Astrocyte (in vitro differentiated cells and primary cell): ENCODE measurements at regions not wholly inside any gene's neighbourhood (a gene's known extent, or its start where the extent isn't known, plus 50 kb on each side); places are given as distances from the start of the nearest gene placed in this dataset.

ENCODE experiments used
- DNase-seq: peaks from one replicate; pipeline ENCODE4 v3.0.0-alpha.2; 2010; ENCODE audit warnings: low read depth
- FAIRE-seq: peaks from 2 replicates; lab custom pipeline; 2011; peaks lifted over from hg19 to GRCh38; lab: Jason Lieb, UNC
- H2AFZ ChIP-seq: 2 replicates; pipeline ENCODE4 v1.6.0; 2012; ENCODE audit warnings: low read depth, low read length, inconsistent platforms
- H3K27ac ChIP-seq: 2 replicates; pipeline ENCODE4 v1.5.1; 2011; ENCODE audit warnings: low read depth, low read length, inconsistent platforms
- H3K27me3 ChIP-seq: 2 replicates; pipeline ENCODE4 v1.6.0; 2011; ENCODE audit warnings: low read length, inconsistent platforms; ENCODE audit not compliant: insufficient read depth
- H3K36me3 ChIP-seq: 2 replicates; pipeline ENCODE4 v1.5.1; 2011; ENCODE audit warnings: low read length, inconsistent platforms; ENCODE audit not compliant: insufficient read depth
- H3K4me1 ChIP-seq: 2 replicates; pipeline ENCODE4 v1.5.1; 2011; ENCODE audit warnings: low read length, inconsistent platforms; ENCODE audit not compliant: insufficient read depth
- H3K4me2 ChIP-seq: 2 replicates; pipeline ENCODE4 v1.6.0; 2012; ENCODE audit warnings: low read length, inconsistent platforms
- H3K4me3 ChIP-seq: 2 replicates; pipeline ENCODE4 v1.5.1; 2011; ENCODE audit warnings: low read depth, mild to moderate bottlenecking, low read length, inconsistent platforms; ENCODE audit not compliant: insufficient read depth
- H3K79me2 ChIP-seq: 2 replicates; pipeline ENCODE4 v1.6.0; 2012; ENCODE audit warnings: mild to moderate bottlenecking, low read length, inconsistent platforms; ENCODE audit not compliant: insufficient read depth
- H3K9ac ChIP-seq: 2 replicates; pipeline ENCODE4 v1.6.0; 2012; ENCODE audit warnings: mild to moderate bottlenecking, low read length, inconsistent platforms
- H3K9me3 ChIP-seq: 2 replicates; pipeline ENCODE4 v1.5.1; 2012; ENCODE audit warnings: low read depth, mild to moderate bottlenecking, low read length, inconsistent platforms; ENCODE audit not compliant: insufficient read depth
- H4K20me1 ChIP-seq: 2 replicates; pipeline ENCODE4 v1.6.0; 2012; ENCODE audit warnings: low read length, inconsistent platforms; ENCODE audit not compliant: insufficient read depth
- H3K27ac Mint-ChIP-seq: one replicate; pipeline ENCODE4 v1.8.0; 2021; ENCODE audit warnings: mild to moderate bottlenecking, mixed read lengths; ENCODE audit not compliant: unreplicated experiment
- H3K27me3 Mint-ChIP-seq: one replicate; pipeline ENCODE4 v1.8.0; 2021; ENCODE audit warnings: low read depth, mixed read lengths; ENCODE audit not compliant: unreplicated experiment
- H3K36me3 Mint-ChIP-seq: one replicate; pipeline ENCODE4 v1.8.0; 2021; ENCODE audit warnings: low read depth, mixed read lengths; ENCODE audit not compliant: unreplicated experiment
- H3K4me1 Mint-ChIP-seq: one replicate; pipeline ENCODE4 v1.8.0; 2021; ENCODE audit warnings: low read depth, mixed read lengths; ENCODE audit not compliant: unreplicated experiment
- H3K4me3 Mint-ChIP-seq: one replicate; pipeline ENCODE4 v1.8.0; 2021; ENCODE audit warnings: mild to moderate bottlenecking, moderate library complexity, mixed read lengths; ENCODE audit not compliant: unreplicated experiment
- H3K9me3 Mint-ChIP-seq: one replicate; pipeline ENCODE4 v1.8.0; 2021; ENCODE audit warnings: mild to moderate bottlenecking, mixed read lengths; ENCODE audit not compliant: unreplicated experiment
- EZH2 ChIP-seq: IDR thresholded peaks from 2 replicates; pipeline ENCODE4 v1.6.1; 2012; ENCODE audit warnings: mild to moderate bottlenecking, low read length, inconsistent platforms; ENCODE audit not compliant: insufficient read depth
- TF ChIP-seq, protein P1 (sequence below): IDR thresholded peaks from 2 replicates; pipeline ENCODE4 v1.5.1; 2011; ENCODE audit warnings: low read depth, mild to moderate bottlenecking, inconsistent platforms, low read length, moderate library complexity; ENCODE audit not compliant: insufficient read depth

DNA sequence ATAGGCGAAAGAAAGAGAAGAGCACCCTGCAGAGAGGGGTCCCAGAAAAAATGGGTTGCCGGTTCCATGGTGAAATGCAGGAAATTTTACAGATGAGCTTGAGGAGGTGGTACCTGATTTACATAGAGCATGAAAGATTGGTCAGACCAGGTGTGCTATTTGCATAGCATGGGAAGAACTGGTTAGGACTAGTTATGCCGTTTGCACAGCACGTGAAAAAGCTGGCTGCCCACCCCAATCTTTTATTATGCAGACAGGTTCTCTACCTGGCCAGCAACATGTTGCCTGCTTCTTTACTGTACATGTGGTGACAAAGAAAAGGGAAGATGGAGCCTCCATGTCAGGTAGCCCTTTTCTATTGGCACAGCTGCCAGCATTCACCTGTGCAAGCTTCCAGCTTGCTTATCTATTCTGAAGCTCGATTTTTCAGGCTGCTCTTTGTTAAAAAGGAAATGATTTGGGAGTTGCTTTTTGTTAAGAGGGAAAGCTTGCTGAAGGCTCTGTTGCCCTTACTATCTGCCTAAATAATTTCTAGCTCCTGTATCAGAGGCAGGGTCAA is 62.9 kb upstream of the ELK3 start:
- H4K20me1 ChIP-seq: no peaks in the 10 kb centered on the region
- FAIRE-seq: no peak
- no peak overlapping the region for H2AFZ ChIP-seq

DNA sequence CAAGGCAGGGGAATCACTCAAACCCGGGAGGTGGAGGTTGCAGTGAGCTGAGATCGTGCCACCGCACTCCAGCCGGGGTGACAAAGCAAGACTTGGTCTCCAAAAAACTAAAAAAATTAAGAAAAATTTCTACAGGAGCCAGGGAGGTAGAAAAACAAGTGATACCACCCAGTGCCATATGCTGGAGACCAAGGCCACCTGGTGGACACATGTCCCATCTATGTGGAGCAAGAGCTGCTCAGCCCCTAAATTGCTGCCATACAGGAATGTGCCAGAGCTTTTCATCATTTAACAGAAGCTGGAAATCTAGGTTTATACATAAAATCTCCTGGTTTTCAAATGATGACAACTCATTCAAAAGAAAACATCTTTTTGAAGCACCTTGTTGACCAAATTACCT is 61.4 kb upstream of the ELK3 start:
- Mint-ChIP-seq H3K27ac (no peak overlapping the region), H3K27me3 (peaks cover 32% of the 10 kb centered on the region)
- H3K9ac ChIP-seq: no peak overlapping the region

More for the DNA sequence above, 62.9 kb upstream of the ELK3 start:
- no peak overlapping the region for H3K4me3 ChIP-seq
- no peak overlapping the region for H3K9ac ChIP-seq
- H3K4me1 ChIP-seq: peaks cover 7% of the 10 kb centered on the region
- H3K36me3 Mint-ChIP-seq: peaks cover 4% of the 10 kb centered on the region
- H3K27me3 ChIP-seq: peaks cover 9% of the 10 kb centered on the region
- no peak overlapping the region for H3K4me2 ChIP-seq
- H3K4me3 Mint-ChIP-seq: no peak overlapping the region
- H3K27ac ChIP-seq: no peak overlapping the region
- H3K27ac Mint-ChIP-seq: no peak overlapping the region
- H3K79me2 ChIP-seq: no peaks in the 10 kb centered on the region
- H3K36me3 ChIP-seq: no peaks in the 10 kb centered on the region
- peaks cover 35% of the 10 kb centered on the region for H3K27me3 Mint-ChIP-seq
- no peaks in the 10 kb centered on the region for H3K9me3 ChIP-seq
- no peak for TF ChIP-seq EZH2
- TF ChIP-seq, protein P1, sequence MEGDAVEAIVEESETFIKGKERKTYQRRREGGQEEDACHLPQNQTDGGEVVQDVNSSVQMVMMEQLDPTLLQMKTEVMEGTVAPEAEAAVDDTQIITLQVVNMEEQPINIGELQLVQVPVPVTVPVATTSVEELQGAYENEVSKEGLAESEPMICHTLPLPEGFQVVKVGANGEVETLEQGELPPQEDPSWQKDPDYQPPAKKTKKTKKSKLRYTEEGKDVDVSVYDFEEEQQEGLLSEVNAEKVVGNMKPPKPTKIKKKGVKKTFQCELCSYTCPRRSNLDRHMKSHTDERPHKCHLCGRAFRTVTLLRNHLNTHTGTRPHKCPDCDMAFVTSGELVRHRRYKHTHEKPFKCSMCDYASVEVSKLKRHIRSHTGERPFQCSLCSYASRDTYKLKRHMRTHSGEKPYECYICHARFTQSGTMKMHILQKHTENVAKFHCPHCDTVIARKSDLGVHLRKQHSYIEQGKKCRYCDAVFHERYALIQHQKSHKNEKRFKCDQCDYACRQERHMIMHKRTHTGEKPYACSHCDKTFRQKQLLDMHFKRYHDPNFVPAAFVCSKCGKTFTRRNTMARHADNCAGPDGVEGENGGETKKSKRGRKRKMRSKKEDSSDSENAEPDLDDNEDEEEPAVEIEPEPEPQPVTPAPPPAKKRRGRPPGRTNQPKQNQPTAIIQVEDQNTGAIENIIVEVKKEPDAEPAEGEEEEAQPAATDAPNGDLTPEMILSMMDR: no peak
- H3K4me1 Mint-ChIP-seq: peaks cover 4% of the 10 kb centered on the region
- DNase-seq: no peak
- H3K9me3 Mint-ChIP-seq: peaks cover 4% of the 10 kb centered on the region

DNA sequence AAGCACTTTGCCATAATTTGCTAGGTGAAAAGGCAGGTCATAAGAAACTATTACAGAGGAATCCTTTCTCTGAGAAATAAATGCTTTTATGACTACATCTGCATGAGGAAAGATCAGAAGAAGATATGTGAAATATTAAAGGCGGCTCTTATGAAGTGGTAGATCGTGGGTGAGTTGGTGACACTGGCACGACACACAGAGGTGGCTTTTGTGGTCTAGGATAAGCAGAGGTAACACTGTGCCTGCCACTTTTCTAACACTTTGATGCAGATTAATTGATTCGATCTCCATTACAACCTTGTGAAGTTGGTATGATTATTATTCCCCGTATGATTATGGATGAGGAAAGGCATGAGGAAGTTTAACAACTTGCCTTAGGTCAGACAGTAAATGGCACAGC is 60.0 kb upstream of the ELK3 start:
- Histone ChIP-seq H3K4me2 (no peak overlapping the region), H3K36me3 (no peaks in the 10 kb centered on the region), H3K27me3 (peaks cover 9% of the 10 kb centered on the region), H2AFZ (no peak overlapping the region), H3K9me3 (no peaks in the 10 kb centered on the region), H3K27ac (no peak overlapping the region), H3K79me2 (no peaks in the 10 kb centered on the region), H3K4me3 (no peak overlapping the region), H4K20me1 (no peaks in the 10 kb centered on the region), H3K9ac (no peak overlapping the region), H3K4me1 (peaks cover 16% of the 10 kb centered on the region)
- H3K4me3 Mint-ChIP-seq: no peak overlapping the region
- peaks cover 23% of the 10 kb centered on the region for H3K27me3 Mint-ChIP-seq
- no peak for FAIRE-seq
- H3K36me3 Mint-ChIP-seq: peaks cover 4% of the 10 kb centered on the region
- H3K9me3 Mint-ChIP-seq: peaks cover 6% of the 10 kb centered on the region
- H3K4me1 Mint-ChIP-seq: peaks cover 12% of the 10 kb centered on the region
- no peak for DNase-seq
- TF ChIP-seq, protein P1: no peak
- TF ChIP-seq EZH2: no peak
- no peak overlapping the region for H3K27ac Mint-ChIP-seq

More for the DNA sequence above, 61.4 kb upstream of the ELK3 start:
- no peak overlapping the region for H2AFZ ChIP-seq
- TF ChIP-seq EZH2: no peak
- TF ChIP-seq, protein P1: no peak
- no peak for DNase-seq
- Mint-ChIP-seq H3K36me3 (peaks cover 4% of the 10 kb centered on the region), H3K4me3 (no peak overlapping the region), H3K9me3 (peaks cover 4% of the 10 kb centered on the region), H3K4me1 (peaks cover 12% of the 10 kb centered on the region)
- H3K4me2 ChIP-seq: no peak overlapping the region
- H3K79me2 ChIP-seq: no peaks in the 10 kb centered on the region
- no peaks in the 10 kb centered on the region for H3K36me3 ChIP-seq
- peaks cover 16% of the 10 kb centered on the region for H3K4me1 ChIP-seq
- no peak overlapping the region for H3K27ac ChIP-seq
- H3K27me3 ChIP-seq: peaks cover 9% of the 10 kb centered on the region
- no peaks in the 10 kb centered on the region for H3K9me3 ChIP-seq
- FAIRE-seq: no peak
- no peaks in the 10 kb centered on the region for H4K20me1 ChIP-seq
- no peak overlapping the region for H3K4me3 ChIP-seq
